Tibial nerve (tissue), 4 donors: ENCODE measurements at regions not wholly inside any gene's neighbourhood (a gene's known extent, or its start where the extent isn't known, plus 50 kb on each side); places are given as distances from the start of the nearest gene placed in this dataset.

Experiments used
- DNase-seq, 2 donors: peaks; one replicate each; pipeline ENCODE4 v3.0.0-alpha.2; 2019; ENCODE audit warnings: low spot score in 2 of 2
- H3K27ac ChIP-seq, 4 donors: fragments of 200-600 bp; sonication (generic) in 3 of 4; one replicate each; pipeline ENCODE4 v1.5.1; 2017 to 2019; ENCODE audit warnings: mild to moderate bottlenecking in 1 of 4
- H3K27me3 ChIP-seq, 2 donors: fragments of 200-600 bp; sonication (generic) in 1 of 2; one replicate each; pipeline versions ENCODE4 v1.5.1 to v1.6.0; 2017 to 2019
- H3K36me3 ChIP-seq, 3 donors: fragments of 200-600 bp; sonication (generic); one replicate each; pipeline ENCODE4 v1.5.1; 2018 to 2019
- H3K4me1 ChIP-seq, 4 donors: fragments of 200-600 bp; sonication (generic) in 3 of 4; one replicate each; pipeline ENCODE4 v1.5.1; 2017 to 2019
- H3K4me3 ChIP-seq, 4 donors: fragments of 200-600 bp; sonication (generic) in 3 of 4; one replicate each; pipeline ENCODE4 v1.5.1; 2017 to 2019; ENCODE audit warnings: mild to moderate bottlenecking in 1 of 4, moderate library complexity in 1 of 4
- H3K9me3 ChIP-seq, 4 donors: fragments of 200-600 bp; sonication (generic) in 3 of 4; one replicate each; pipeline ENCODE4 v1.5.1; 2017 to 2019
- EP300 ChIP-seq, 2 donors: sonication (generic); formaldehyde crosslinking; IDR thresholded peaks; one replicate each; pipeline ENCODE4 v1.6.1; 2017; ENCODE audit warnings: antibody characterized with exemption in 2 of 2, mild to moderate bottlenecking in 1 of 2
- POLR2A ChIP-seq, 2 donors: fragments of 450-650 bp; IDR thresholded peaks; one replicate each; pipeline ENCODE4 v1.6.1; 2017; ENCODE audit warnings: antibody characterized with exemption in 2 of 2, mild to moderate bottlenecking in 2 of 2, moderate library complexity in 2 of 2
- WGBS, 2 donors: methylation state at CpG; one replicate each; pipeline ENCODE4 v1.1.5; 2018; 5-methylcytosine and 5-hydroxymethylcytosine counted together
- TF ChIP-seq, protein P1 (sequence below), 5 experiments: fragments of 200-600 bp in 3 of 5; fragments of 450-650 bp in 2 of 5; sonication (generic) in 3 of 5; IDR thresholded peaks; one replicate each; pipeline ENCODE4 v1.5.1; 2016 to 2019; ENCODE audit warnings: antibody characterized with exemption in 5 of 5, mild to moderate bottlenecking in 3 of 5, moderate library complexity in 2 of 5

DNA sequence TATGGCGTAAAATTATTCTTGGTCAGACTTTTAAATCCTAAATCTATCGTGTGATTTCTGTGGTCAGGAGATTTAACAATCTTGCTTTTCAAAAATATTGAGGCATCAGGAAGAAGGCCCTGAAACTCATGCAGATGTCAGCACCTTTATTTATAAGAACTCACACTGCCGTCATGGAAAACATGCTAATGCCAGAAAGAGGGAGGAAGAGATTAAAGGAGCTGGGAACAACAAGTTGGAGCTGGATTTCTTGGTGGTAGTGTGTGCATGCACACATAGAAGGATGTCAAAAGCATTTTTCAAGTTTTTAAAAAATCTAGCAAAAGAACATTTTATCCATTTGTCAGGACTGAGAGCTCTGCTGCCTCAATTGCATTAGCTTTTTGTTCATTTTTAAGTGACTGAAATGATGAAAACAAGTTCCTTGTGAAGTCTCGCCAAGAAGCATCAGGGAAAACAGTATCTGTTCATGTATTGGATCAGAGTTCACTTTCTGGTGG, 342.5 kb downstream of the SPRY2 start:
- H3K9me3 ChIP-seq = no peaks in the 10 kb centered on the region
- WGBS, 2 donors = 66 to 78% methylated on average over 4 of the region's 4 CpGs
- no peaks in the 10 kb centered on the region for H3K27me3 ChIP-seq
- peaks cover 0 to 8% (median 0%) of the 10 kb centered on the region in 4 donors for H3K4me1 ChIP-seq
- DNase-seq = no peak
- TF ChIP-seq EP300 (IDR thresholded peaks at IDR 0.05) = no peak
- TF ChIP-seq, protein P1, sequence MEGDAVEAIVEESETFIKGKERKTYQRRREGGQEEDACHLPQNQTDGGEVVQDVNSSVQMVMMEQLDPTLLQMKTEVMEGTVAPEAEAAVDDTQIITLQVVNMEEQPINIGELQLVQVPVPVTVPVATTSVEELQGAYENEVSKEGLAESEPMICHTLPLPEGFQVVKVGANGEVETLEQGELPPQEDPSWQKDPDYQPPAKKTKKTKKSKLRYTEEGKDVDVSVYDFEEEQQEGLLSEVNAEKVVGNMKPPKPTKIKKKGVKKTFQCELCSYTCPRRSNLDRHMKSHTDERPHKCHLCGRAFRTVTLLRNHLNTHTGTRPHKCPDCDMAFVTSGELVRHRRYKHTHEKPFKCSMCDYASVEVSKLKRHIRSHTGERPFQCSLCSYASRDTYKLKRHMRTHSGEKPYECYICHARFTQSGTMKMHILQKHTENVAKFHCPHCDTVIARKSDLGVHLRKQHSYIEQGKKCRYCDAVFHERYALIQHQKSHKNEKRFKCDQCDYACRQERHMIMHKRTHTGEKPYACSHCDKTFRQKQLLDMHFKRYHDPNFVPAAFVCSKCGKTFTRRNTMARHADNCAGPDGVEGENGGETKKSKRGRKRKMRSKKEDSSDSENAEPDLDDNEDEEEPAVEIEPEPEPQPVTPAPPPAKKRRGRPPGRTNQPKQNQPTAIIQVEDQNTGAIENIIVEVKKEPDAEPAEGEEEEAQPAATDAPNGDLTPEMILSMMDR (IDR thresholded peaks at IDR 0.05) = no peak
- no peak for TF ChIP-seq POLR2A (IDR thresholded peaks at IDR 0.05)
- no peak overlapping the region for H3K4me3 ChIP-seq
- H3K27ac ChIP-seq = no peak overlapping the region
- no peaks in the 10 kb centered on the region for H3K36me3 ChIP-seq

DNA sequence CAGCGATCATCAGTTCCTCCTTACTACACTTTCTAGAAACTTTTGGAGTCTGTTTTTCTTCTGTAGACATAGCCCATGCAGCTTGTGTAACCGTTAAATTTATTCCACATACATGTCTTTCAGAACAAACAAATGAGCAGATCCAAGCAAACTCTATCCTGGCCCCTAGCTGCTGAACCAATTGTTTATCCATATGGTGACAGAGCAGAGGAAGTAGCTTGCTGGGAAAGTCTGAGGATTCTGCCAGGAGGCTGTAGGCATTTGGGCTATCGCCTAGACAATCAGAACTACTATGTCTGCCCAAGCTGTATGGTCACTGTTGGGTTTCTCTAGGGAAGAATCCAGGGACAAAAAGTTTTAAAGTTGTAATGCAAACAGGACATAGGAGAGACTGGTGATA, 343.7 kb downstream of the SPRY2 start:
- Histone ChIP-seq H3K9me3 (no peaks in the 10 kb centered on the region), H3K4me3 (no peak overlapping the region), H3K27me3 (no peaks in the 10 kb centered on the region), H3K36me3 (no peaks in the 10 kb centered on the region), H3K27ac (no peak overlapping the region), H3K4me1 (peaks cover 0 to 8% (median 0%) of the 10 kb centered on the region in 4 donors)
- DNase-seq = no peak
- TF ChIP-seq POLR2A (IDR thresholded peaks at IDR 0.05) (no peak), EP300 (IDR thresholded peaks at IDR 0.05) (no peak)
- TF ChIP-seq, protein P1 (IDR thresholded peaks at IDR 0.05) = no peak
- 61 to 62% methylated on average over 3 of the region's 3 CpGs for WGBS, 2 donors

DNA sequence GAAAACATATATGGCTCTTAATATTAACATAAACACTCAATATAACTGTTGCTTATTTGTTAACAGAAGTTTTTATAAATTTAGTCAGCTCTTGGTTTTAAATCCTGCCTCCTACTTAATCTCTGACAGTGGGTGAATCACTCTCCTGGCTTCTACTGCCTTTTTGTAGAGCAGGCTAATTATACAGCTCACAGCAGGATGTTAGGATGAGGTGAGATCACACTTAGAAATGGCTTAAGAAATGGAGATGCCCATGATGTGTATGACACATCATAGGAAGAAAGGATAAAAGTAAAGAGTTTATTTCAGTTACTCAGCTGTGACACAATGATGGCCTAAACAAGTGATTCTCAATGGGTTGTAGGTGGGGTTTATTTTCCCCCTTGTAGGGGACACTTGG, 345.6 kb downstream of the SPRY2 start:
- TF ChIP-seq, protein P1 (IDR thresholded peaks at IDR 0.05) = no peak
- TF ChIP-seq POLR2A (IDR thresholded peaks at IDR 0.05) = no peak
- TF ChIP-seq EP300 (IDR thresholded peaks at IDR 0.05) = no peak
- H3K27me3 ChIP-seq = no peaks in the 10 kb centered on the region
- no peaks in the 10 kb centered on the region for H3K36me3 ChIP-seq
- no peak for DNase-seq
- no peaks in the 10 kb centered on the region for H3K9me3 ChIP-seq
- no peak overlapping the region for H3K4me3 ChIP-seq
- no peaks in the 10 kb centered on the region for H3K4me1 ChIP-seq
- H3K27ac ChIP-seq = no peak overlapping the region

DNA sequence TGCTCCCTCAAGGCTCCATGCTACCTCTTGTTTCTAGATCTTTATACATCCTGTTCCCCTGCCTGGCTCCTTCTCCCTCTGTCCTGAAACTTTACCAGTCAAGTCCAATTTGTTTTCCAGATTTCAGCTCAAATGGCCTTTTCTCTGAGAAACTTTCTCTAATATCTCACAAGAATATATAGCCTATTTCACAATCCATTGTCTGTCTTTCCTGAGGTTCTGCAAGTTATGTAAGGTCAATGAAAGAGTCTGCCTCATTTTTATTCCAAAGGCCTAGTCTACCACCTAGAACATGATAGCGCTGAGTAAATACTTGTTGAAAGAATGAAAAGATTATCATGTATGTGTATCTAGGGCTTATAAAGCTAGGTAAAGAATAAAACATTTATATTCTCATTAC, 348.8 kb downstream of the SPRY2 start:
- Histone ChIP-seq H3K27me3 (no peaks in the 10 kb centered on the region), H3K36me3 (no peaks in the 10 kb centered on the region)
- WGBS, 2 donors = 98 to 100% methylated on average over 1 of the region's 1 CpG

DNA sequence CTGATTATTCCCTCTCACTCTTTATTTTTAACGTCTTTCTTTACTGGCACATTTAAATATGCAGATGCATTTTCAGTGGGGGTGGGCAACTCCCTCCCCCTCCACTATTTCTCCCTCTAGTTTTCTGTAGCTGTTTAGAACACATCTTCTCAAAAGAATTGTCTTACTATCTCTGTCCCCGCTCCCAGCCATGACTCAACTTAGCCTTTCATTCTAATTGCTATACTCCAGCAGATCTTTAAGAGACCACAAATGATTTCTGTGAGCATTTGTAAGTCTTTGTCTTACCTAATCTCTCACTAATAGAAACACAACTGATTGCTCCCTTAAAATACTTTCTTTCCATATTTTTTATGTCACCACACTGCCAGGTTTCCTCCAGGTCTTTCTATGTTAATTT, 350.9 kb downstream of the SPRY2 start:
- H3K4me1 ChIP-seq = no peaks in the 10 kb centered on the region
- H3K9me3 ChIP-seq = no peaks in the 10 kb centered on the region
- H3K36me3 ChIP-seq = no peaks in the 10 kb centered on the region
- H3K27me3 ChIP-seq = no peaks in the 10 kb centered on the region
- no peak for DNase-seq
- TF ChIP-seq, protein P1 (IDR thresholded peaks at IDR 0.05) = no peak
- TF ChIP-seq POLR2A (IDR thresholded peaks at IDR 0.05) (no peak), EP300 (IDR thresholded peaks at IDR 0.05) (no peak)
- WGBS, 2 donors = 74 to 75% methylated on average over 2 of the region's 2 CpGs
- no peak overlapping the region for H3K4me3 ChIP-seq
- no peak overlapping the region for H3K27ac ChIP-seq

More for the DNA sequence above, 348.8 kb downstream of the SPRY2 start:
- DNase-seq = no peak
- no peak for TF ChIP-seq EP300 (IDR thresholded peaks at IDR 0.05)
- Histone ChIP-seq H3K4me1 (no peaks in the 10 kb centered on the region), H3K27ac (no peak overlapping the region), H3K9me3 (no peaks in the 10 kb centered on the region), H3K4me3 (no peak overlapping the region)

DNA sequence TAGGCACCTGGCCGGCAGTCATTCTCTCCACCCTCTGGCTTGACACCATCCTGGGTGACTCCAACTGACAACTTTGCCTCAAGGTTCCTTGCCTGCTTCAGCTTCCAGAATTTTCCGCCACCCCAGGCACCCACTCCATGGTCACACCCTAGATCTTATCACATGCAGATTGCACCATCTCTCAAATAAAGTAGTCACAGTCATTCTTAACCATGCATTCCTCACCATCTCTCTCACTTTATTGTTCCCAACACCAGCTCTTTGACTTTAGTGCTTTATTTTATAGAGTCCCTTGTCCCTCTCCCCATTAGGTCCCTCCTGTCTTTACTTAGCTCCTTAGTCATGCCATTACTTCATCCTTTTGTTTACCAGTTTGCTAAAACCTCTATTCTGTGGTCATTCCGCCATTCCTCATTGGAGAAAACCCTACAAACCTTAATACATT, 351.7 kb downstream of the SPRY2 start:
- H3K27me3 ChIP-seq = no peaks in the 10 kb centered on the region
- TF ChIP-seq, protein P1 (IDR thresholded peaks at IDR 0.05) = no peak
- TF ChIP-seq POLR2A (IDR thresholded peaks at IDR 0.05) (no peak), EP300 (IDR thresholded peaks at IDR 0.05) (no peak)
- 95 to 98% methylated on average over 3 of the region's 3 CpGs for WGBS, 2 donors
- H3K4me1 ChIP-seq = no peaks in the 10 kb centered on the region
- H3K9me3 ChIP-seq = no peaks in the 10 kb centered on the region
- H3K27ac ChIP-seq = no peak overlapping the region
- no peaks in the 10 kb centered on the region for H3K36me3 ChIP-seq
- no peak overlapping the region for H3K4me3 ChIP-seq
- no peak for DNase-seq
